Common myeloid progenitor, CD34-positive (primary cell): ENCODE measurements at regions not wholly inside any gene's neighbourhood (a gene's known extent, or its start where the extent isn't known, plus 50 kb on each side); places are given as distances from the start of the nearest gene placed in this dataset.

Experiments
- CTCF ChIA-PET: fragments of 350-600 bp; sonication (Branson Sonifier 250); formaldehyde crosslinking; loops from one replicate; lab custom pipeline; 2021; ENCODE audit warnings: antibody characterized with exemption; lab: Charles Lee
- POLR2A ChIA-PET: fragments of 350-600 bp; sonication (Branson Sonifier 250); formaldehyde crosslinking; loops from one replicate; lab custom pipeline; 2021; ENCODE audit warnings: antibody characterized with exemption; lab: Charles Lee
- DNase-seq, 3 donors: peaks; one replicate each; pipeline versions ENCODE4 v3.0.0 to v3.0.0-alpha.2; 2013
- H3K27ac ChIP-seq, 2 experiments: 1 replicate in 1 of 2; 2 replicates in 1 of 2; pipeline ENCODE4 v1.7.0; 2013; ENCODE audit warnings: inconsistent platforms in 2 of 2, low read length in 2 of 2, mild to moderate bottlenecking in 2 of 2, low read depth in 1 of 2, moderate library complexity in 1 of 2; ENCODE audit not compliant: severe bottlenecking in 2 of 2, insufficient read depth in 1 of 2, poor library complexity in 1 of 2
- H3K27me3 ChIP-seq, 5 experiments: replicated peaks in 2 of 5; 1 replicate in 3 of 5; 2 replicates in 2 of 5; pipeline versions ENCODE4 v1.6.1 to v1.7.0; 2013; ENCODE audit warnings: low read length in 4 of 5, mild to moderate bottlenecking in 2 of 5, moderate library complexity in 2 of 5, inconsistent platforms in 1 of 5; ENCODE audit not compliant: insufficient read depth in 5 of 5, control insufficient read depth in 4 of 5
- H3K36me3 ChIP-seq, 4 experiments: 1 replicate in 2 of 4; 2 replicates in 2 of 4; pipeline versions ENCODE4 v1.6.1 to v1.7.0; 2013; ENCODE audit warnings: low read length in 3 of 4, control low read depth in 1 of 4, mild to moderate bottlenecking in 1 of 4; ENCODE audit not compliant: control insufficient read depth in 4 of 4, insufficient read depth in 4 of 4
- H3K4me1 ChIP-seq, 4 experiments: 1 replicate in 3 of 4; 2 replicates in 1 of 4; pipeline versions ENCODE4 v1.6.1 to v1.7.1; 2013; ENCODE audit warnings: low read length in 3 of 4, mild to moderate bottlenecking in 3 of 4, control low read depth in 1 of 4, inconsistent platforms in 1 of 4, moderate library complexity in 1 of 4; ENCODE audit not compliant: control insufficient read depth in 4 of 4, insufficient read depth in 4 of 4; ENCODE audit errors: control extremely low read depth in 1 of 4
- H3K4me3 ChIP-seq, 7 experiments: 1 replicate in 4 of 7; 2 replicates in 3 of 7; pipeline versions ENCODE4 v1.5.1 to v1.7.0; 2013; ENCODE audit warnings: mild to moderate bottlenecking in 7 of 7, low read length in 6 of 7, moderate library complexity in 6 of 7, inconsistent platforms in 2 of 7, low read depth in 2 of 7, control low read depth in 1 of 7; ENCODE audit not compliant: insufficient read depth in 4 of 7, control insufficient read depth in 1 of 7; ENCODE audit errors: extremely low read depth in 1 of 7
- H3K9me3 ChIP-seq, 5 experiments: 1 replicate in 4 of 5; 2 replicates in 1 of 5; pipeline versions ENCODE4 v1.6.1 to v1.7.1; 2013; ENCODE audit warnings: low read length in 4 of 5, mild to moderate bottlenecking in 2 of 5, inconsistent platforms in 1 of 5, low read depth in 1 of 5, moderate library complexity in 1 of 5; ENCODE audit not compliant: control insufficient read depth in 4 of 5, insufficient read depth in 2 of 5; ENCODE audit errors: control extremely low read depth in 1 of 5
- WGBS: methylation state at CpG from one replicate; pipeline ENCODE4 v1.1.5; 2013; ENCODE audit not compliant: insufficient coverage; 5-methylcytosine and 5-hydroxymethylcytosine counted together

DNA sequence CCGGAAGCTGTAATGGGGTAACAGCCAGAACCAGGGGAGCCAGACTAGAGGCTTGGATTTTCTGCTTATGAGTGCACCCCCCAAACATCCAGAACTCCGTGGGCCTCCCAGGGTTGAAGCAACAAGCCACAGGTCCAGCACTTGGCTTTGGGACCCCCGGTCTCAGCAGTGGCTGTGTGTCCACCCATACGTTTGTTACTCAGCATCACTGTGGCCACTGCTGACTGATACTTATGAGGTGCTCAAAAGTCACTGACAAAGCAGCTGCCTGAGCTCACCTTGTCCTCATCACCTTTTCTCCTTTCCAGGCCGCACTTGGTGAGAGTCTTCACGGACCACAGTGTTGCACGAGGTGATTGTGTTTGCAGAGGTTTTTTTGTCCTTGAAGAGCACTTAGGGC, 145.6 kb upstream of the RFLNA start:
- Histone ChIP-seq H3K4me1 (no peaks in the 10 kb centered on the region), H3K9me3 (no peaks in the 10 kb centered on the region), H3K27me3 (no peaks in the 10 kb centered on the region), H3K36me3 (no peaks in the 10 kb centered on the region), H3K27ac (no peak overlapping the region), H3K4me3 (no peak overlapping the region)
- CTCF ChIA-PET: interaction anchor here (0.5 kb wide), 1 partner anchor 408 kb away, joined by 3 read pairs; no protein-coding TSS in a partner anchor
- WGBS: 100% methylated on average over 4 of the region's 7 CpGs
- DNase-seq: no peak
- POLR2A ChIA-PET: no interaction called here

DNA sequence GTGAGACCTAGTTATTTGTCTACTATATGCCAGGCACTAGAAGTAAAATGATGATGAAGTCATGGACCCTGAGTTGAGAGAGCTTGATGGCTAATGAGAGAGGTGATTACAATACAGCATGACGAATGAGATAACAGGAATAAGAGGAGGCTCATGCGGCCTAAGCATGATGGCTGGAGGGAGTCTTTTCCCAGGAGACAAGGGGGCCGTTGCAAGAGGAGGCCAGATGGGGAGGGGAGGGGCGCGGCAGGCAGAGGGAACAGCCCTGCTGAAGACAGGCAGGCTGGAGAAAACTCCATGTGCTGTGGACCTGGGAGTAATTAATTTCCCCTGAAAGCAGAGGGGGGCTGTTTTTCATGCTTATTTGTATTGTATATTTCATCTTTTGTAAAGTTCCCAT, 144.7 kb upstream of the RFLNA start:
- no peak for DNase-seq
- no peak overlapping the region for H3K27ac ChIP-seq
- POLR2A ChIA-PET: no interaction called here
- no peaks in the 10 kb centered on the region for H3K9me3 ChIP-seq
- WGBS: 75% methylated on average over 5 of the region's 5 CpGs
- H3K27me3 ChIP-seq: no peaks in the 10 kb centered on the region
- CTCF ChIA-PET: no interaction called here
- H3K4me1 ChIP-seq: no peaks in the 10 kb centered on the region
- no peaks in the 10 kb centered on the region for H3K36me3 ChIP-seq
- H3K4me3 ChIP-seq: no peak overlapping the region

DNA sequence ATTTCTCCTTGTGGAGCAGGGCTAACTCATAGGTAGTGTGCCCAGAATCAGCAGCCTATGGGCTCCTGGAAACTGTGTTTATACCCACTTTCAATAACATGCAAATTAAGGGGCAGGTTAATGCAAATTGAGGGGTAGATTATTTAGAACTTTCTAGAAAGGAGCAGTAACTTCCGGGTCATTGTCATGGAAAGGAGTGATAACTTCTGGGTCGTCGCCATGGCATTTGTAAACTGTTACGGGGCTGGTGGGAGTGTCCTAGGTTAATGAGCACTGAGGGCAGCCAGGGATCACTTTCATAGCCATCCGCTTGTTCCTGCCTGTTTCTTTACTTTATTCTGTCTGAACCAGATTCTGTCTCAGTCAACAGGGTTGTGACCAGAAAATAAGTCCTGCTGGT, 143.3 kb upstream of the RFLNA start:
- Histone ChIP-seq H3K9me3 (no peaks in the 10 kb centered on the region), H3K27me3 (no peaks in the 10 kb centered on the region), H3K27ac (no peak overlapping the region), H3K4me3 (no peak overlapping the region), H3K4me1 (no peaks in the 10 kb centered on the region), H3K36me3 (no peaks in the 10 kb centered on the region)
- 70% methylated on average over 5 of the region's 5 CpGs for WGBS
- DNase-seq: no peak
- ChIA-PET POLR2A (no interaction called here), CTCF (no interaction called here)

DNA sequence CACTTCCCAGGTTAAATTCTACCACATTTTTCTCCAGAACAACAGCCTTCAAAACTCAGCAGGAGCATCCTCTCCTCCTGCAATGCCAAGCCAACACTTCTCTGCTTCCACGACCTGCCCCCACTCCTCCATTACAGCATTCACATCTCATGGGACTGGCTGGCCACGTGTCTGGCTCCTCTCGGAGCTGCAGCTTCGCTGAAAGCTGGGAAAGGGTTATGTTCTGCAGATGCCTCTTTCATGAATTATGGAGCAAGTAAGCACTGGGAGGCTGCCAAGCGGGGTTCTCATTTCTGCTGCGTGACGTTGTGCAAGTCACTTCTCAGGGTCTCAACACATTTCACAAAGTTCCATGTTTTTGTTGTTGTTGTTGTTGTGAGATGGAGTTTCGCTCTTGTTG, 142.2 kb upstream of the RFLNA start:
- CTCF ChIA-PET: no interaction called here
- Histone ChIP-seq H3K27me3 (peaks cover 0 to 2% (median 0%) of the 10 kb centered on the region in 5 experiments), H3K9me3 (no peaks in the 10 kb centered on the region), H3K4me1 (no peaks in the 10 kb centered on the region), H3K36me3 (no peaks in the 10 kb centered on the region), H3K4me3 (no peak overlapping the region), H3K27ac (no peak overlapping the region)
- POLR2A ChIA-PET: no interaction called here
- DNase-seq: no peak
- 25% methylated on average over 1 of the region's 8 CpGs for WGBS

DNA sequence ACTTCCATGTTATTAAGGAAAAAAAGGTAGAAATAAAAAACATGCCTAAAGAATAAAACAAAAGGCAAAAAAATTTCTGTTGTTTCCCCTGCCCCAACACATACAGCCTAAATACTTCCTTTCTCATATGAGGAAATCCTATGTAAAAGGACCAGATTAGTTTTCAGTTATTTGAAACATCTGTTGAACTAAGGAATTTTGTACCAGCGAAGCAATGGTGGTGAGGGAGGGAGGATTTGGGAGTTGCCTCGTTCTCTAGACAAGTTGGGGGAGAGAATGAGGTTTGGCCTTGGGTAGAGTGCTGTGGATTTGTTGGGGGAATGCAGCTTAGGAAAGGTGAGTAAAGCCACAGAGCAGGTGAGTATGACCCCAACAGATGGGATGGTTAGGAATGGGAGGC, 141.5 kb upstream of the RFLNA start:
- no peaks in the 10 kb centered on the region for H3K36me3 ChIP-seq
- ChIA-PET CTCF (interaction anchor here (1.3 kb wide), 1 partner anchor 10 kb away, joined by 3 read pairs; no protein-coding TSS in a partner anchor), POLR2A (no interaction called here)
- H3K4me1 ChIP-seq: no peaks in the 10 kb centered on the region
- H3K4me3 ChIP-seq: peak overlapping the region in 1 of 7 experiments; percentile 4
- H3K27me3 ChIP-seq: peaks cover 0 to 2% (median 0%) of the 10 kb centered on the region in 5 experiments
- no peaks in the 10 kb centered on the region for H3K9me3 ChIP-seq
- no peak for DNase-seq
- 100% methylated on average over 2 of the region's 2 CpGs for WGBS
- H3K27ac ChIP-seq: no peak overlapping the region

DNA sequence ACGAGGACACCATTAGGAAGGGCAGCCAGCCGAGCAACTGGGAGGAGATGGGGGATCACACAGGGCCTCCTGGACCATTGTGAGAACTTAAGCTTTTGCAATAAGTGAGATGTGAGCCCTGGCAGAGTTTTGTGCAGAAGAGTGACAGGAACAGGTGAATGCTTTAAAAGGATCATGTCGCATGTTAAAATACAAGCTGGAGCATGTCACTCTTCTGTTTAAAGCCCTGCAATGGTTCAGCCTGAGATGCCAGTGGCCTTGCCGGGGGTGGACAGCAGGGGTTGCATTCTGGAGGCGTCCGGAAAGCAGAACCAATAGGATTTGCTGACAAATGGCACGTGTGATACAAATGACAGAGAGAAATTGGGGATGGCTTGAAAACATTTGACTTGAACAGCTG, 137.5 kb upstream of the RFLNA start:
- Histone ChIP-seq H3K4me3 (no peak overlapping the region), H3K36me3 (no peaks in the 10 kb centered on the region), H3K27ac (no peak overlapping the region), H3K27me3 (peaks cover 0 to 2% (median 0%) of the 10 kb centered on the region in 5 experiments), H3K9me3 (peaks cover 0 to 2% (median 0%) of the 10 kb centered on the region in 5 experiments), H3K4me1 (no peaks in the 10 kb centered on the region)
- ChIA-PET POLR2A (no interaction called here), CTCF (no interaction called here)
- no peak for DNase-seq
- whole genome bisulfite sequencing: 95% methylated on average over 7 of the region's 7 CpGs

DNA sequence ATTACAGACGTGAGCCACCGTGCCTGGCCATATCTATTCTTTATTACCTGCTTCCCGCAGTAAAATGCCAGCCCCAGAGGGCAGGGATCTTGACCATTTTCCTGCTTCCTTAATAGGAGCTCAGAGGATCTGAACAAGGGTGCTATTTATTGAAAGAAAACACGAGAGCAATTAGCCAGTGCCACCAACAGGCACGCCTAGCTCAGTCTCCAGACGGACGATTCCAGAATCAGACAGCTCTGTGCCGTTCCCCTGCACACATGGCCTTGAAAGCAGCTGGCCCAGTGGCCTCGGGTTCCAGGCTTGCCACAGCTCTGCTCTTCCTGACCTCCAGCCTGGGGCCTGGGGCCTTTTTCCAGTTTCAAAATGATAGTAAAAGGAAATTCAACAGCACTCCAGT, 135.2 kb upstream of the RFLNA start:
- POLR2A ChIA-PET: no interaction called here
- Histone ChIP-seq H3K4me1 (no peaks in the 10 kb centered on the region), H3K27me3 (peaks cover 0 to 2% (median 0%) of the 10 kb centered on the region in 5 experiments), H3K9me3 (peaks cover 0 to 6% (median 0%) of the 10 kb centered on the region in 5 experiments), H3K36me3 (no peaks in the 10 kb centered on the region), H3K27ac (no peak overlapping the region), H3K4me3 (no peak overlapping the region)
- no peak for DNase-seq
- CTCF ChIA-PET: interaction anchor here (1.1 kb wide), 1 partner anchor 107 kb away, joined by 3 read pairs; no protein-coding TSS in a partner anchor
- 97% methylated on average over 8 of the region's 9 CpGs for WGBS
